ENCODE measurements at regions not wholly inside any gene's neighbourhood (a gene's known extent, or its start where the extent isn't known, plus 50 kb on each side); places are given as distances from the start of the nearest gene placed in this dataset.

DNA sequence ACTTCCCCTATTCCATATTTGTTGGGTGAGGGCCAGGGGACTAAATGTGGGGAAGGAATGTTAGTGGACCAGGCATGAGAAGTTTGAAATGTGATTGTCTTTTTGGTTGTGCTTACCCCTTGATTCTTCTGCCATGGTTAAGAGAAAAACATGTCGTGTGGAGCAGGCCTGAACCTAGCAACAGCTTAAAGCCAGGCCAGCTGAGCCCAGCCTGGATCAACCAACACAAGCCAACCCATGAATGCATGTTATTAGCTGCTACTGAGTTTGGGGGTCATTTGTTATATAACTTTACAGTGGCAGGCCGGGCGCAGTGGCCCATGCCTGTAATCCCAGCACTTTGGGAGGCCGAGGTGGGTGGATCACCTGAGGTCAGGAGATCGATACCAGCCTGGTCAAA lies 52.4 kb upstream of the TRIO start:
- DNase-seq (ENCODE audit: low read depth): no peak
- TF ChIP-seq CTCF (conservative IDR thresholded peaks at IDR 0.05; ENCODE audit: low read depth, low read length): no peak
- H3K4me3 ChIP-seq (ENCODE audit: low read depth, low read length): no peak overlapping the region

DNA sequence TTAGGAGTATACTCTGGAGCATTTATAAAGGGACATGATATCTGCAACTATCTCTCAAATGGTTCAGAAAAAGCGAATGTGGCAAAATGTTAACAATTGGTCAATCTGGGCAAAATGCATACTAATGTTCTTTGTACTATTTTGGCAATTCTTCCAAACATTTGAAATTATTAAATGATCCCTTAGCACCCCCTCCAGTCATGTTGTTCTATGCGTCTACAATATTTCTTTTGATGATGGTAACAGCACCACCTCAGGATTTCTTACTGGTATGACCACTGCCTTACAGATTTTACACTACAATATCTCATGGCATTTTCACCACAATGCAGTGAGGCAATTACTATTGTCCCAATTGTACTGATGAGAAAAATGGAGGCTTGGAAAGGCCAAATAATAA lies 52.9 kb upstream of the TRIO start:
- no peak overlapping the region for H3K4me3 ChIP-seq (ENCODE audit: low read depth, low read length)
- DNase-seq (ENCODE audit: low read depth): no peak
- no peak for TF ChIP-seq CTCF (conservative IDR thresholded peaks at IDR 0.05; ENCODE audit: low read depth, low read length)

DNA sequence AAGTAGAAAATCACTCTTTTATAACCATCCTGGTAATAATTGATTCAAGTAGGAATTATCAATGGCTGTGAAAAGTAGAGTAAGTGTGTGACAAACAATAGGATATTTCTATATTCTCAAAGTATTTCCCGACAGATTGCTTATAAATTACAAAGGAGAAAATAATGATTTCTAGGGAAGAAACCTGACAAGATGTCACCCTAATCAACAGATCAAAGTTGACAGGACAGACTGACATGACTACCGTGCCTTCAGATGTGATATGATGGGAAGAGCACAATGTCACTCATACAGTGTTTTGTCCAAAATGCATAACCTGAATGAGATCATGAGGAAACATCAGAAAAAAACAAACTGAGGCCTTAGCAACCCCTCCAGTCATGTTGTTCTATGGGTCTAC lies 53.9 kb upstream of the TRIO start:
- no peak overlapping the region for H3K4me3 ChIP-seq (ENCODE audit: low read depth, low read length)
- TF ChIP-seq CTCF (conservative IDR thresholded peaks at IDR 0.05; ENCODE audit: low read depth, low read length): no peak
- DNase-seq (ENCODE audit: low read depth): no peak

GRCh38 chr5:14086261-14086660 lies 56.9 kb upstream of the TRIO start:
- H3K4me3 ChIP-seq (ENCODE audit: low read depth, low read length): no peak overlapping the region
- no peak for DNase-seq (ENCODE audit: low read depth)
- TF ChIP-seq CTCF (conservative IDR thresholded peaks at IDR 0.05; ENCODE audit: low read depth, low read length): no peak

DNA sequence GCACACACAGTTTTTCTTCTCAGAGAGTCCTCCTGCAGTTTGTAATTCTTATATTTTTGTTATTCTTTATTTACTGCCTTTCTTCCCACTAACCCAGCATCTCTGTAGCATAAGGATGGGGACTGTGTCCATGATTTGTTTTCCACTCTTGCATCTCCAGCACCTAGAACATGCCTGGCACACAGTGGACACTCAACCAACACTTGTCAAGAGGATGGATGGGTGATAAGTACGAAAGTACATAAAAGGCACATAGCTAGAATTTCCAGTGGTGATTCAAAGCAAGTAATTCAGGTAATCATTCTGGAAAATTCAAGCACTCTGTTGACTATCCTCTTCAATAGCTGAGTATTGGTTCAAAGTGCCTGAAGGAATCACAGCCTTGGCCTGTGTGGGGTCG lies 60.2 kb upstream of the TRIO start:
- no peak for DNase-seq (ENCODE audit: low read depth)
- TF ChIP-seq CTCF (conservative IDR thresholded peaks at IDR 0.05; ENCODE audit: low read depth, low read length): no peak
- H3K4me3 ChIP-seq (ENCODE audit: low read depth, low read length): no peak overlapping the region

DNA sequence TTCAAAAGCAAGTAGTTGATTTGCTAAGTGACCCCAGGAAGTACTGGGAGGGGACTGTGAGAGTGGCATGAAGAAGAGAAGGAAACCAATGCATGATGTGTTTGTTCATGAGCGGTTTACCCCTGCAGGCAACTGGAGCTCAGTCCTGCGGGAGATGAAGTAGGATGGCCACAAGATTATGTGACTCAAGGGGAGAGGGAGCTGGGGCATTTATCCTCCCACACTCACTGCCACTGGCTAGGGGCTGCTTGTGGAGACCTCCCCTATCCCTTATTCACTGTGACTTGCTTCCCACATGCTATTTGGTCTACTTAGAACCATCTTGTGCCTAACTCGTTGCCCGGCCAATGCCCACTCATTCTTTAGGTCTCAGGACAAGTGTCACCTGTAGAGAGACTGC lies 60.6 kb upstream of the TRIO start:
- no peak overlapping the region for H3K4me3 ChIP-seq (ENCODE audit: low read depth, low read length)
- DNase-seq (ENCODE audit: low read depth): no peak
- no peak for TF ChIP-seq CTCF (conservative IDR thresholded peaks at IDR 0.05; ENCODE audit: low read depth, low read length)

- no peak for DNase-seq (ENCODE audit: low read depth)
- TF ChIP-seq CTCF (conservative IDR thresholded peaks at IDR 0.05; ENCODE audit: low read depth, low read length): no peak
- H3K4me3 ChIP-seq (ENCODE audit: low read depth, low read length): no peak overlapping the region
Measured at GRCh38 chr5:14081791-14082190, 61.4 kb upstream of the TRIO start.
